GM19351 (cell line): ENCODE measurements at regions not wholly inside any gene's neighbourhood (a gene's known extent, or its start where the extent isn't known, plus 50 kb on each side); places are given as distances from the start of the nearest gene placed in this dataset.
"Not testable (repeated sequence)": the region's sequence is repeated elsewhere in the genome, so short reads cannot be mapped to it uniquely, and the experiment has no call there.

Experiments
- ATAC-seq: cut with Tn5 transposase; IDR thresholded peaks from one replicate; pipeline ENCODE4 v1.9.1; 2021; ENCODE audit warnings: mild to moderate bottlenecking, moderate library complexity; ENCODE audit not compliant: unreplicated experiment

GRCh38 chr10:6929148-6929830 is 349.2 kb upstream of the PRKCQ start:
- no peak for ATAC-seq

- no peak for ATAC-seq
These were observed 348.5 kb upstream of the PRKCQ start for GRCh38 chr10:6928586-6928985.

GRCh38 chr10:6926971-6927370 is 346.9 kb upstream of the PRKCQ start:
- no peak for ATAC-seq

- no peak for ATAC-seq
These were observed 345.1 kb upstream of the PRKCQ start for GRCh38 chr10:6925146-6925545.

DNA sequence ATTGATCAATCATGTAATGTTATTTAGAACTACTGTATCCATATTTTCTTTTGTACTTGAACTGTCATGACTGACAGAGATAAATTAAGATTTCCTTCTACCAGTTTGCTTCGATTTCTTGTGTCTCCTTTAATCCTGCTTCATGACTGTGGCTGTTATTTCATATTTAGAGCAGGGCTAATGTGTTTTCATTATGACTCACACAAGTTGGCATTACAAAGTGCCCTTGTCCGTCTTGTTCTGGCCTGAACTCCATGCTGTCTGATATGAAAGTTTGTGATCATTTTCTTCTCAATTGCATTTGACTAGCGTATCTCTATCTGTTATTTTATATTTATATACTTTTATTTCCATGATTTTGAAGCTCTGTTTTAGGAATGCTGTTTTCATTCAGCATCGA is 344.1 kb upstream of the PRKCQ start:
- ATAC-seq = no peak

DNA sequence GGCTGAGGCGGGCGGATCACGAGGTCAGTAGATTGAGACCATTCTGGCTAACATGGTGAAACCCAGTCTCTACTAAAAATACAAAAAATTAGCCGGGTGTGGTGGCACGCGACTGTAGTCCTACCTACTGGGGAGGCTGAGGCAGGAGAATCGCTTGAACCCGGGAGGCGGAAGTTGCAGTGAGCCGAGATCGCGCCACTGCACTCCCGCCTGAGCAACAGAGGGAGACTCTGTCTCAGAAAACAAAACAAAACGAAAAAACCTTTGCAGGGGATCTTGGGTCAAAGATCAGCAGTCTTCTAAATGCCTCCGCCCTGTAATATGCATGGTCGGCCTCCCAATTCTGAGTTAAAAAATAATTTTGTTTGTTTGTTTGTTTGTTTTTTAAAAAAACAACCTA is 340.9 kb upstream of the PRKCQ start:
- not testable (repeated sequence) for ATAC-seq

GRCh38 chr10:6920072-6921019 is 340.3 kb upstream of the PRKCQ start:
- peak; percentile 95 for ATAC-seq

- no peak for ATAC-seq
These were observed 339.0 kb upstream of the PRKCQ start for GRCh38 chr10:6919077-6919476.

GRCh38 chr10:6918305-6918704 is 338.2 kb upstream of the PRKCQ start:
- ATAC-seq = no peak

DNA sequence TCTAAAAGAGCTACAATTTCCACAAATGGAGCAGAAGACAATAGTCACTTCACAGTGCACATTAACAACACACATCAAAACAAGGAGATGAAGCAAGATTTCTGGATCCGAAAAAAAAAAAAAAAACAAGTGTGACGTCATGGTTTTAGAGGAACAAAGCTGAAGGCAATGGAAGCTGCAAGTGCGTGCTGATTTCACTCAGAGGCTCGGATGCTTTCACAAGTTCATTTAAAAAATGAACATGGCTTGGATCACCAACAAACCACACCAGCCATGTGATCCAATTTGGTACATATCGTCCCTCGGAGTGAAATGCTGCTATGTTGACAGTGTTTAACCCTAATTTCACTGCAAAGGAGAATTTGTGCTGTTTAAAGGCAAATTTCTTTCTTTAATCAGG is 337.0 kb upstream of the PRKCQ start:
- no peak for ATAC-seq

GRCh38 chr10:6916601-6917000 is 336.5 kb upstream of the PRKCQ start:
- ATAC-seq = peak; percentile 45

GRCh38 chr10:6915307-6915706 is 335.2 kb upstream of the PRKCQ start:
- no peak for ATAC-seq

- no peak for ATAC-seq
These were observed 332.9 kb upstream of the PRKCQ start for GRCh38 chr10:6912929-6913328.

DNA sequence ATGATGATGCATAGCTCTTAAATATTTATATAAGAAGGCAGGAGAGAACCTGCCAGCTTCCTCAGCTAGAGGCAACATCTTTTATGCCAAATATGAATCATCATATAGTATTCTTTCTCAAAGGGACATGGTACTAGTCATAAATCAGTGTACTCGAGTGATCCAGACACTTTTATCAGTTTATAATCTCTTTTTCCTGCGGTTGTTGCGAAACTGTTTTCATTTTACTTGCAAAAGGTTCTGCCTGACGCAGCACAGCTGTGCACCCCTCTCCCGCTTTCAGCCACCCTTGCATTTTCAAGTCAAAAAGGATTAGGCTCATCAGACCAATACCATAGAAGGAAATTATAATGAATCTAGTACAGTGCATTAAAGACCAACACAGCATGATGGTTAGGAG is 332.3 kb upstream of the PRKCQ start:
- no peak for ATAC-seq

DNA sequence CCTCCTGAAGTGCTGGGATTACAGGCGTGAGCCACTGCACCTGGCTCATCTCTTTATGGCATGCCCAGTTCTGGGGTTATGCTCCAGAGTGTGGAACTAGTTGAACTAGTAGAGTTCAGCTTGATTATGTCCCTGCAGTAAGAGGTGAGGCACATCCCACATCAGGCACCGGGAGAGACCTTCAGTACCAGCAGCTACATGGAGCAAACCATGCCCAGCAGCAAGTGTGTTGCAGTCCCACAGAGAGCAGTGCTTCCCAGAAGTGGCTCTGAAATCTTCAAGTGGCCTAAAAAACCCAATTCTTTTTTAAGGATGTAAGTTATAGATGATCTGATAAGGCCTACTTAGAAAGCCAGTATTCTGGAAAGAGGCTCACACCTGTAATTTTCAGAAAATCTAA is 331.9 kb upstream of the PRKCQ start:
- no peak for ATAC-seq

DNA sequence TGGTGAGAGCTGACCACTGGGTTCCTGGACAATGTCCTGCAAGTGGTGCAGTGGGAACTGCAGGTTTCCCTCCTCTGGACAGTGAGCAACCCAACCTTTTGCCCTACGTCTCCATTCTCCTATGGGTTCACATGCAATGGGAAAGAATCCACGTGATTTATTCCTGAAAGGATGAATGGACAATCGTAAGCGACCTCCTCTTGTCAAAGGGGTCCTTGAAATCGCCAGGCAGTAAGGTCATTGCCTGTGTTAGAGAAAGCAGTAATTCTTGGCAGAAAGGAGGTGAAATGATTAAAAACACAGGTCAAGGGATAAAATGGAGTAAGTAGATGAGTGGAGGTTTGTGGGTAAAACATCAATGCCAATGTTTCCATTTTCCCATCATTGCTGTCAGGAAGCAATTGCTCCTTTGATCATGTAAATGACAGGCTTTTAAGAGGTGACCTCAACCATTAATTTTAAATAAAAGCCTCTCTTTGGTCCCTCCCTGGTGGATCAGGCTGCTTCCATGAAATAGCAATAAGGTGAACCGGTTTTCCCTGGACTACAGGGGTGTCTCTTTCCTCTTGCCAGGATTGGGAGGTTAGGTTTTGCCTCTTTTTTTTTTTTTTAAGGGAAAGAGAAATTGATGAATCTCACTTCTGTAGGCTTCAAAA is 330.0 kb upstream of the PRKCQ start:
- no peak for ATAC-seq

DNA sequence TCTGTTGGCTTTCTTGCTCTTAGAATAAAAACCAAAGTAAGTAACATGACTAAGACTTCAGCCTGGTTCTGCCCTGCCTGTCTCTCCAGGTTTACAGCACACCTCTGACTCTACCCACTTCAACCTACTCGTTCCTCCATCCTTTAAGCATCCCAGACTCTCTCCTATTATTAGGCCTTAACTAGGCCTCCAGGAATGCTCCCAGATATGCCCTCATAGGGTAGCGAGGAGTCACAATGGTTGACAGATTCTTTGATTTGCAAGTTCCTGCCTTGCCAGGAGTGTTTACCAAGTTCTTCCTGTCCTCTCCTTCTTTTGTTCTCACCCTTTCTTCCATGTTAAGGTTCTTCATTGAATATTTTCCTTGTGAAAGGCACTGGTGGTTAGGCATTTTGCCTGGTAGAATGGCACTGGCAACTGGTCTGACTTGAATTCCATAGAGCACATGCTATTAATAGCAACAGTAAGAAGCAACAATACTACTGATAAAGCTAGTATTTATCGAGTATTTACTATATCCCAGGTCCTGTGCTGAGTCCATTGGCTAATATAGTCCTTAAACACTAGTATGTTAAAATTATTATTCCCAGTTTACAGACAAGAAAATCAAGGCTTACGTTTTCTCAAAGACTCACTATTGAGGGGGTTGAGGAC is 327.9 kb upstream of the PRKCQ start:
- no peak for ATAC-seq

DNA sequence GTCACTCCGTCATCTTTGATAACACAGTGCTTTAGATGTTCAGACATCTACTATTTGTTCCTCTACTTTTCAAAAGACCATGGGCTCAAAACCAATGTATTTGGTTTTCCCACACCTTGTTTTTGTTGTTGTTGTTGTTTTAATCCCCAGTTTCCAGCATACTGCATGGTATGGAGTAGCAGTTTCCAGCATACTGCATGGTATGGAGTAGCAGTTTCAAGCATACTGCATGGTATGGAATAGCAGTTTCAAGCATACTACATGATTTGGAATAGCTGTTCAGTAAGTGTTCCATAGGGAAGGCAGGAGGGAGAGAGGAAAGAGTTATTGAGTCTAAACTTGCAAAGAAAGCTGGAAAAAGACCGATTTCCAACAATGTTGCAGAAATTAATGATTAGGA is 314.3 kb upstream of the PRKCQ start:
- ATAC-seq = no peak

DNA sequence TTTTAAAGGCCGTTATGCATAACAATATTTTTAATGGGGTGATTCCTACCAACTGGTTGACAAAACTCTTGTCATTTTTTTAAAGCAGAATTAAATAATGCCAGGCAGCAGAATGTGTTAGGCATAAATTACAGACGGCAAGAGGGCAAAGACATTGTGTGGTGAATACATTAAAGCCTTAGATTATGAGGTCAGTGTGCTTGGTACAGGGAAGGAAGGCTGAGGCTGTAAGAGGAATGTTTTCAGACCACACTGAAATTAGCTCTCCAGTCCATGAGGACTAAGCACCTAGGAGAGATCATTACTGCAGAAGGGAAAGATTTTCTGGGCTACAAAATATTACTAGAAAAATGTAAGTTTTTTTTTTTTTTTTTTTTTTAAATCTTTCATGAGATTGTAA is 312.8 kb upstream of the PRKCQ start:
- ATAC-seq = no peak

DNA sequence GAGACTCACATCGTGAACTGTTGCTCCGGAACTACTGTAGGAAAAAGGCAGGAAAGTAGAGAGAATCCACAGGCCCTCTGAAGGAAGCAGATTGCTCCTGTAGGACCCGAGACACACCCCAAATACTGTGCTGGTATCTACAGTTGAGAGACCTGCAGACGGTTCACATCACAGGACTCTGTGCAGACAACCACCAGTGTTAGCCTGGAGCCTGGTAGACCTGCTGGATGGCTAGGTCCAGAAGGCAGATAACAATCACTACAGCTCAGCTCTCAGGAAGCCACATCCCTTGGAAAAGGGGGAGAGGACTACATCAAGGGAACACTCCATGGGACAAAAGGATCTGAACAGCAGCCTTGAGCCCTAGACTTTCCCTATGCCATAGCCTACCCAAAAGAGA is 311.8 kb upstream of the PRKCQ start:
- ATAC-seq = no peak

- ATAC-seq = no peak
These were observed 309.6 kb upstream of the PRKCQ start for GRCh38 chr10:6889718-6890117.
